Astrocyte of the spinal cord (primary cell): ENCODE measurements at regions not wholly inside any gene's neighbourhood (a gene's known extent, or its start where the extent isn't known, plus 50 kb on each side); places are given as distances from the start of the nearest gene placed in this dataset.

Experiments used
- DNase-seq: peaks from one replicate; pipeline ENCODE4 v3.0.0; 2011; ENCODE audit warnings: low read depth, low spot score
- H3K4me3 ChIP-seq: 2 replicates; pipeline ENCODE4 v1.5.1; 2011; ENCODE audit warnings: low read depth, mild to moderate bottlenecking, low read length, moderate library complexity
- in situ Hi-C: cut with HindIII; loops from 2 replicates; pipeline ENCODE4 v1.10.0; 2017; ENCODE audit warnings: low sequenced_read_pairs
- TF ChIP-seq, protein P1 (sequence below): IDR thresholded peaks from 2 replicates; pipeline ENCODE4 v1.5.1; 2012; ENCODE audit warnings: low read depth, mild to moderate bottlenecking, low read length, inconsistent platforms

DNA sequence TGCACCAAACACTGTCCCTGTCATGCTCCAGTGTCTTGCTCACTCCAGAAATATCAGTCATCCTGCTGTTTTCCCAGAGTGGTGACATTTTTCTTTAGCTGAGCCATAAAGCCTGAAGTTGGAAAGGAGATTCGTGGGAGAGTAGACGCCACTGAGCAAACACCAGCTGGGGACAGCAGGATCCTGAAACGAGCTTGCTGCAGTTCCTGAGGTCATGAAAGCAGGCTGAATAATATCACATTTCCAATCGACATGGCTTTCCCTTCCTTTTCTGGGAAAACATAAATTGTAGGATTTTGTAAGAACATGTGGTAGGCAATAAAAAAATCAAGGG is 276.4 kb downstream of the CDCA7 start:
- H3K4me3 ChIP-seq = no peak overlapping the region
- DNase-seq = peak; percentile 61
- in situ Hi-C loops = no loop called here
- TF ChIP-seq, protein P1, sequence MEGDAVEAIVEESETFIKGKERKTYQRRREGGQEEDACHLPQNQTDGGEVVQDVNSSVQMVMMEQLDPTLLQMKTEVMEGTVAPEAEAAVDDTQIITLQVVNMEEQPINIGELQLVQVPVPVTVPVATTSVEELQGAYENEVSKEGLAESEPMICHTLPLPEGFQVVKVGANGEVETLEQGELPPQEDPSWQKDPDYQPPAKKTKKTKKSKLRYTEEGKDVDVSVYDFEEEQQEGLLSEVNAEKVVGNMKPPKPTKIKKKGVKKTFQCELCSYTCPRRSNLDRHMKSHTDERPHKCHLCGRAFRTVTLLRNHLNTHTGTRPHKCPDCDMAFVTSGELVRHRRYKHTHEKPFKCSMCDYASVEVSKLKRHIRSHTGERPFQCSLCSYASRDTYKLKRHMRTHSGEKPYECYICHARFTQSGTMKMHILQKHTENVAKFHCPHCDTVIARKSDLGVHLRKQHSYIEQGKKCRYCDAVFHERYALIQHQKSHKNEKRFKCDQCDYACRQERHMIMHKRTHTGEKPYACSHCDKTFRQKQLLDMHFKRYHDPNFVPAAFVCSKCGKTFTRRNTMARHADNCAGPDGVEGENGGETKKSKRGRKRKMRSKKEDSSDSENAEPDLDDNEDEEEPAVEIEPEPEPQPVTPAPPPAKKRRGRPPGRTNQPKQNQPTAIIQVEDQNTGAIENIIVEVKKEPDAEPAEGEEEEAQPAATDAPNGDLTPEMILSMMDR = no peak

- TF ChIP-seq, protein P1 = no peak
- no peak overlapping the region for H3K4me3 ChIP-seq
- in situ Hi-C loops = no loop called here
- peak; percentile 82 for DNase-seq
Observed at GRCh38 chr2:173644146-173644545, 289.5 kb downstream of the CDCA7 start.

DNA sequence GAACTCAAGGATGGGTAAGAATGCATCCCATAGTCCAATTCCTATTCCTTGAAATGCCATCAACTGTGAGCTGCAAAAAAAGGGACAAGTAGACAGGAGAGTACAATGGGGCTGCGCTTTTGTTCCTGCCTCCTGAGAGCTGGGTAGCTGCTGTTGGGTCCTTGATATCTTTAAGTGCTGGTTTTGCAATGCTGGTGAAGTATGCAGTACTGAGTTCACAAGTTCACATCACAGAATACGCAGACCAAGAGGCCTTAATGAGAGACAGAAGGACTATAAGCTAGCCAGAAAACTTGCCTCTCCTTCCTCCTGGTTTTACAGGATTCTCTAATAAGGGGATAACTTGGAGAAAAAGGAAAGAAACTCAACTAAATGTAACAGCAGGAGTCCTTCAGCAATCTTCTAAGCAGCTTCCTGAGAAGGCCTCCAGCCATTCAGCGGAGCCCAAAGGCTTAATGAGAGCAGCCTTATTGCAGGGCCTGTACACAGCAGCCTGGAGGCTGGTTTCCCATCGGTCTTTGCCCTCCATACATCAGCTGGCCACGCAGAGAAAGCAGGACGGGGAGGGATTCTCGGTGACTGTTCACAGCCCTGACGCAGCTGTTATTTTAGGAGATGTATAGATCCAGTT is 293.1 kb downstream of the CDCA7 start:
- TF ChIP-seq, protein P1 = no peak
- peak; percentile 25 for DNase-seq
- in situ Hi-C loops = no loop called here
- no peak overlapping the region for H3K4me3 ChIP-seq

GRCh38 chr2:173648816-173649215 is 294.1 kb downstream of the CDCA7 start:
- in situ Hi-C loops = no loop called here

DNA sequence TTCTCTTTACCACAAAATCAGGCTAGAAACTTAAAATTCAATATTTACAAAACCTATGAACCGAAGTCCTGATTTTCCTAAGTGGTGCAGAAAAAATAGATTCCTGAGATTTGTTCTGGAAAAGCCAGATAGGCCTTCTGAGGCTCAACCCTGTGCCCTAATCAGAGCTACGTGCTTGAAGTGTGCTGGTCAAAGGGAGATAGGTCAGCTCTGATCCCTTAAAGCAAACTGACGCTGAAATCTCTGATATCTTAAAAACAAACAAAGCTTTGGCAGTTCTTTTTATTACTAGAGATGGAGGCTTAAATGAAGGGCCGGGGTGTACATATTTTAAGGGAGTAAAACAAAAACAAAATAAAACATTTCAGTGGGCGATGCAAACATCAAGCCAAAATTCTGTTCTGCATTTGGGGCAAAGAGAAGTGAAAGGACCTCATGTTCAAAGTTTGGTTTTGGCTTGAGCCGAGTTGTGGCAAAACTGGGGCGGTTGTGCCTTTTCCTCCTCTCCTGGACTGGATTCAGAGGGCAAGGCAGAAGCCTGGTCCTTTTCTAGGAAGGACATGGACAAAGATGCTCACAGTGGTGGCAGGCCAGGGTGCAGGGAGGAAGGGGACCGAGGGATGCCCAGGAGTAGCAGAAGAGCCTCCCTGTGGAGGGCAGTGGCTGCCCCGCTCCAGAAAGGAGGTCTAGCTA is 295.0 kb downstream of the CDCA7 start:
- H3K4me3 ChIP-seq = no peak overlapping the region
- no peak for DNase-seq
- TF ChIP-seq, protein P1 = no peak
- in situ Hi-C loops = no loop called here

More at GRCh38 chr2:173648816-173649215, 294.1 kb downstream of the CDCA7 start:
- no peak for DNase-seq
- TF ChIP-seq, protein P1 = no peak
- no peak overlapping the region for H3K4me3 ChIP-seq

GRCh38 chr2:173651891-173652290 is 297.2 kb downstream of the CDCA7 start:
- no peak overlapping the region for H3K4me3 ChIP-seq
- TF ChIP-seq, protein P1 = no peak
- no peak for DNase-seq
- in situ Hi-C loops = no loop called here
